Sigmoid colon (tissue), 6 donors: ENCODE measurements at regions not wholly inside any gene's neighbourhood (a gene's known extent, or its start where the extent isn't known, plus 50 kb on each side); places are given as distances from the start of the nearest gene placed in this dataset.

Source experiments
- DNase-seq: peaks from one replicate; pipeline ENCODE4 v3.0.0-alpha.2; 2019
- H3K27ac ChIP-seq, 4 donors: fragments of 200-600 bp; sonication (generic); one replicate each; pipeline ENCODE4 v1.5.1; 2016 to 2019; ENCODE audit warnings: mild to moderate bottlenecking in 1 of 4
- H3K27me3 ChIP-seq, 3 donors: fragments of 200-600 bp; sonication (generic); one replicate each; pipeline ENCODE4 v1.5.1; 2019; ENCODE audit warnings: mild to moderate bottlenecking in 1 of 3
- H3K36me3 ChIP-seq, 4 donors: fragments of 200-600 bp; sonication (generic); one replicate each; pipeline ENCODE4 v1.5.1; 2016 to 2019
- H3K4me1 ChIP-seq, 4 donors: fragments of 200-600 bp; sonication (generic); one replicate each; pipeline ENCODE4 v1.5.1; 2017 to 2019
- H3K4me3 ChIP-seq, 4 donors: fragments of 200-600 bp; sonication (generic); one replicate each; pipeline ENCODE4 v1.5.1; 2017 to 2019; ENCODE audit warnings: mild to moderate bottlenecking in 2 of 4, moderate library complexity in 1 of 4
- H3K9me3 ChIP-seq, 4 donors: fragments of 200-600 bp in 3 of 4; sonication (generic) in 3 of 4; one replicate each; pipeline versions ENCODE4 v1.5.1 to v1.6.1; 2013 to 2019
- EP300 ChIP-seq, 4 donors: sonication (generic); formaldehyde crosslinking; IDR thresholded peaks; one replicate each; pipeline ENCODE4 v1.6.1; 2017; ENCODE audit warnings: antibody characterized with exemption in 4 of 4
- POLR2A ChIP-seq, 2 donors: fragments of 450-650 bp; IDR thresholded peaks; one replicate each; pipeline ENCODE4 v1.6.1; 2016; ENCODE audit warnings: antibody characterized with exemption in 2 of 2, mild to moderate bottlenecking in 2 of 2, moderate library complexity in 2 of 2
- POLR2AphosphoS5 ChIP-seq, 4 donors: sonication (generic); formaldehyde crosslinking; IDR thresholded peaks; one replicate each; pipeline ENCODE4 v1.6.1; 2017; ENCODE audit warnings: antibody characterized with exemption in 4 of 4
- WGBS, 2 donors: extraction: QIAGEN DNeasy Blood & Tissue Kit; methylation state at CpG; one replicate each; pipeline ENCODE4 v1.1.7; 2013; 5-methylcytosine and 5-hydroxymethylcytosine counted together
- intact Hi-C: fragments of 100-400 bp; cut with DNase I; formaldehyde crosslinking; loops from one replicate; pipeline ENCODE4 v1.15.1; 2023
- TF ChIP-seq, protein P1 (sequence below), 4 experiments: fragments of 450-650 bp in 3 of 4; fragments of 200-600 bp in 1 of 4; IDR thresholded peaks; one replicate each; pipeline ENCODE4 v1.5.1; 2016 to 2019; ENCODE audit warnings: antibody characterized with exemption in 4 of 4, mild to moderate bottlenecking in 3 of 4, moderate library complexity in 2 of 4
- donor health status: healthy with polysubstance abuse.
- donor health status: healthy.

DNA sequence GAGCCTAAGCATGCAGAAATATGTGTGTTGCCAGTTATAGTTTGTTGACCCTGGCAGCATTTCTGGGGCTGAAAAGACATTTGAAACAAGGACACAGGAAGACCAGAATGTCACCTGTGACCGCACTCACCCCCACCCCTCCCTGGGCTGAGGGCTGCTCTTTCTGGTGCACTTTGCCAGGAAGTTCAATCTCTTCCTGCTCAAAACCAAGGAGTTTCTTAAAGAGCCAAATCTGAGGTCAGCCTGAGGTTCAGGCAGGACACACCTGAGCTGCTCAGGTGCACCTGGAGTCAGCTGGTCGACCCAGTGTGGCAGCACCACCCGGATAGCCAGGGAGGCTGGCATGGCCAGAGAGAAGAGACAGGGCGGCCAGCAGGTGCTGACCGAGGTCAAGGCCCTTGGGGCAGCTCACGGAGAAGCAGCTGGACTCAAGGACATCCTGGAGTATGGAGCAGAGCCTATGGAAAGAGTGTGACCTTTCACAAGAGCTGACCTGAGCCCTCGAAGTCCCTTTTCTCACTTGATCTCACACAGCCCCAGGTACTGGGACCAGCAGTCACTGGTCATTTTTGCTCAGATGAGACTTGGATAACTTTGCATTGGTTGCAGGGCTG, 376.9 kb upstream of the IRX4 start:
- Histone ChIP-seq H3K4me1 (no peaks in the 10 kb centered on the region), H3K9me3 (no peaks in the 10 kb centered on the region), H3K4me3 (no peak overlapping the region), H3K36me3 (no peaks in the 10 kb centered on the region), H3K27ac (no peak overlapping the region), H3K27me3 (no peaks in the 10 kb centered on the region)
- WGBS, 2 donors: 73 to 74% methylated on average over 7 of the region's 7 CpGs
- intact Hi-C loops: no loop called here
- DNase-seq: no peak
- TF ChIP-seq EP300 (IDR thresholded peaks at IDR 0.05) (no peak), POLR2AphosphoS5 (IDR thresholded peaks at IDR 0.05) (no peak), POLR2A (IDR thresholded peaks at IDR 0.05) (no peak)
- TF ChIP-seq, protein P1, sequence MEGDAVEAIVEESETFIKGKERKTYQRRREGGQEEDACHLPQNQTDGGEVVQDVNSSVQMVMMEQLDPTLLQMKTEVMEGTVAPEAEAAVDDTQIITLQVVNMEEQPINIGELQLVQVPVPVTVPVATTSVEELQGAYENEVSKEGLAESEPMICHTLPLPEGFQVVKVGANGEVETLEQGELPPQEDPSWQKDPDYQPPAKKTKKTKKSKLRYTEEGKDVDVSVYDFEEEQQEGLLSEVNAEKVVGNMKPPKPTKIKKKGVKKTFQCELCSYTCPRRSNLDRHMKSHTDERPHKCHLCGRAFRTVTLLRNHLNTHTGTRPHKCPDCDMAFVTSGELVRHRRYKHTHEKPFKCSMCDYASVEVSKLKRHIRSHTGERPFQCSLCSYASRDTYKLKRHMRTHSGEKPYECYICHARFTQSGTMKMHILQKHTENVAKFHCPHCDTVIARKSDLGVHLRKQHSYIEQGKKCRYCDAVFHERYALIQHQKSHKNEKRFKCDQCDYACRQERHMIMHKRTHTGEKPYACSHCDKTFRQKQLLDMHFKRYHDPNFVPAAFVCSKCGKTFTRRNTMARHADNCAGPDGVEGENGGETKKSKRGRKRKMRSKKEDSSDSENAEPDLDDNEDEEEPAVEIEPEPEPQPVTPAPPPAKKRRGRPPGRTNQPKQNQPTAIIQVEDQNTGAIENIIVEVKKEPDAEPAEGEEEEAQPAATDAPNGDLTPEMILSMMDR (IDR thresholded peaks at IDR 0.05): no peak

DNA sequence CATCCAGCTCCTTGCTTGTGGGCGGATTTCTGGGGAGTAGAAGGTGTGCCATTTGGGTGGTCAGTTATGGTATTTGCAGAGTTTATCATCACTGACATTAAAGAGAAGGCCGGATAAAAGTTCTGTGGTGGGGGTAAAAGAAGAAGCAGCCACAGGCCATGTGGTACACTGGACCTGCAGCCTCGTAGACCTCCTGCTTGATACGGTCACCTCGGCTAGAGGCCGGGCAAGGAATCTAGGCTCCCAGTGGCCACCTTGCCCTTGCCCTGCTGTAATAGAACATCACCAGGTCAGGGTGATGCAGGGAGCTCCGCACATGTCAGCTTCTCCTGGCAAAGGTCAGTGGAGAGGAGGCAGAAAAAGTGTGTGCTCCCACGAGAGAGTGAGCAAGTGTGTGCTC, 376.1 kb upstream of the IRX4 start:
- Histone ChIP-seq H3K27me3 (no peaks in the 10 kb centered on the region), H3K4me3 (no peak overlapping the region), H3K36me3 (no peaks in the 10 kb centered on the region), H3K4me1 (no peaks in the 10 kb centered on the region), H3K9me3 (no peaks in the 10 kb centered on the region), H3K27ac (no peak overlapping the region)
- WGBS, 2 donors: 76 to 83% methylated on average over 8 of the region's 8 CpGs
- no peak for TF ChIP-seq POLR2AphosphoS5 (IDR thresholded peaks at IDR 0.05)
- TF ChIP-seq, protein P1 (IDR thresholded peaks at IDR 0.05): no peak
- no peak for TF ChIP-seq POLR2A (IDR thresholded peaks at IDR 0.05)
- no peak for TF ChIP-seq EP300 (IDR thresholded peaks at IDR 0.05)
- intact Hi-C loops: no loop called here
- no peak for DNase-seq

DNA sequence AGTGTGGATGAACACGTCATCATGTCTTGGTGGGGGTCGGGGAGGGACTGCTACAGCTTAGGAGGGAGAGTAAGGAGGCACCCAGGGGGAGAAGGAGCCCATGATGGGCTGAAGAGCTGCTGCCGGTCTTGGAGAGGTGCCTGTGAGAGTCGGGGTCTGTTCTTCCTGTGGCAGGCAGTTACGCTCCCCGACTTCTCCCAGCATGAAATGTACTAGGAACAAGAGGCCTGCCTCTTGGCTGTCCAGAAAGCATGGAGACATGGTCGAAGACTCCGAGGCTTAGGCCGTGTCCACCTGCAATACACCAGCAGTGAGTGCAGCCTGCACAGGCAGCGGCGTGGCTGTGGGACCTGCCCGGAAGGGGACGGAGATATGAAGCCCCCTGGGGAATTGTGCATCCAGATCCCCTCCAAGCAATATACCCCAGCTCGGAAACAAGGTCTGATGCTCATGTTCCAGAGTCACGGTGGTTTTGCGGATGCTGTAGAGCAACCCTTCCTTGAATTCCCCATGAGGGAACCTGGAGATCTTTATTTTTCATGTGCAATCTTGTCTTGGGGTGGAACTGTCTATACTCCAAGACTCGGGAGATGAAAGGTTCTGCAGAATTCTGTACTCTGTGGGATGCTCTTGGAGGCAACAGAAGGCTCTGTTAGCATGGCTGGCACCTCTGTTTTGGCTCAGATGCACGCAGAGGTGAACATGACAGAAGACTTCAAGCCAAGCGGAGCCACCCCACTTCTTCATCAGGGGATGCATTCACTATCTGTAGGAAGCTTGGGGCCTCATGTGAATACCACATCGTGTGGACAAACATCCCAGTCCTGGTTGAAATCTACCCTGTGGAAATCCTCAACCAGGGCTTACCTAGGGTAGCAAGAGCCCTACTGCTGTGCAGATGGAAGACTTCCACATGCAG, 374.9 kb upstream of the IRX4 start:
- H3K9me3 ChIP-seq: no peaks in the 10 kb centered on the region
- no peaks in the 10 kb centered on the region for H3K36me3 ChIP-seq
- H3K27me3 ChIP-seq: peaks cover 0 to 4% (median 0%) of the 10 kb centered on the region in 3 donors
- no peak overlapping the region for H3K4me3 ChIP-seq
- no peak for DNase-seq
- no peak for TF ChIP-seq POLR2AphosphoS5 (IDR thresholded peaks at IDR 0.05)
- no peak for TF ChIP-seq POLR2A (IDR thresholded peaks at IDR 0.05)
- WGBS, 2 donors: 82 to 83% methylated on average over 20 of the region's 20 CpGs
- intact Hi-C loops: no loop called here
- H3K27ac ChIP-seq: no peak overlapping the region
- no peaks in the 10 kb centered on the region for H3K4me1 ChIP-seq

DNA sequence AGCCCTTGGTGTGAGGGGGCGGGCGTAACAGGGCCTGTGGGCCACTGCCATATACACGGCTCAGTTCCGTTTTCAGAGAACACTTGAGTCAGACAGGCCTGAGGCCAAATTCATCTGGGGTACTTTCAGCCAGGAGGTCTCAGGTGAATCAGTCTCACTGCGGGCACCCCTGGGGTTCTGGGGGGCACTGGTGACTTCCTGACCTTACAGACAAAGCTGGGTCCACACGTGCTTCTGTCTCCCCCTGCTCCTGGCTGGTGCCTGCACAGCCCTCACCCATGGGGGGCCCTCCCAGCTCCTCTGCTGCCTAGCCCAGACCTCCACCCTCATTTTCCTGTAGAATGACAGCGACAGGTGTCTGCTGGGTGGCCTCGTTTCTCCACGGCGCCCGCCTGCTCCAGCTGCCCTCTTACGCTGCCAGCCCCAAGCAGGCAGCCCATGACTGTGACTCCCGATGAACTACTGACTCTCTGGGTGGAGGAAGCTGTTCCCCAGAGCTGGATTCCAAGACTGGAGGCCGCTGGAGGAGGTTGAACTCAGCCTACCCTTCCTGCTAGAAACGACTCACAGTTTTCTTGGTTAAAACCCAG, 374.1 kb upstream of the IRX4 start:
- Histone ChIP-seq H3K27me3 (peaks cover 0 to 12% (median 0%) of the 10 kb centered on the region in 3 donors), H3K4me3 (no peak overlapping the region), H3K27ac (no peak overlapping the region), H3K36me3 (no peaks in the 10 kb centered on the region), H3K4me1 (no peaks in the 10 kb centered on the region), H3K9me3 (no peaks in the 10 kb centered on the region)
- no peak for DNase-seq
- intact Hi-C loops: no loop called here
- 70 to 76% methylated on average over 15 of the region's 15 CpGs for WGBS, 2 donors
- TF ChIP-seq POLR2A (IDR thresholded peaks at IDR 0.05): no peak
- TF ChIP-seq EP300 (IDR thresholded peaks at IDR 0.05): no peak
- TF ChIP-seq, protein P1 (IDR thresholded peaks at IDR 0.05): no peak
- TF ChIP-seq POLR2AphosphoS5 (IDR thresholded peaks at IDR 0.05): no peak
